ENCODE measurements at regions not wholly inside any gene's neighbourhood (a gene's known extent, or its start where the extent isn't known, plus 50 kb on each side); places are given as distances from the start of the nearest gene placed in this dataset.
A peak's percentile ranks its signal among the peaks of the same experiment; 100 is the strongest.

- DNase-seq (ENCODE audit: low spot score), result no peak
These were observed 287.6 kb upstream of the E2F7 start for GRCh38 chr12:77352946-77353345.

DNA sequence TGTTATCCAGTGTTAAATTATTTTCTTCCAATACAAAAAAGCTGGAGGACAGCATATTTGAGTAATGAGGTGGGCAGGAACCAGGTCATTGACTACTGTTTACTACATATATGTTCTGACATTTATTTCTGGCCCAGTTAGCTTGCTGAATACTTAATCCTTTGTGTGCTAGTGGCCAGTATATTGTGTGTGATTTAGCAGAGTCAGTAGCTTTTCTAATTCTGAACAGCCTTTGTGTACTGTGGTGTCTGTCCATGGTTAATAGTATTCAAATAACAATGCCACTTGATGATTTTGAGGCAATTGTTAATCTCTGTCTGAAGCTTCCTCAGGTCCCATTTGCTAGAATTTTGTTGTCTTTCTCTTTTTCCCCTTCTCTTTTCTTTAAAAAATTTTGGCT is 286.5 kb upstream of the E2F7 start:
- no peak for DNase-seq (ENCODE audit: low spot score)

GRCh38 chr12:77349689-77350370 is 284.5 kb upstream of the E2F7 start:
- DNase-seq (ENCODE audit: low spot score), result no peak

DNA sequence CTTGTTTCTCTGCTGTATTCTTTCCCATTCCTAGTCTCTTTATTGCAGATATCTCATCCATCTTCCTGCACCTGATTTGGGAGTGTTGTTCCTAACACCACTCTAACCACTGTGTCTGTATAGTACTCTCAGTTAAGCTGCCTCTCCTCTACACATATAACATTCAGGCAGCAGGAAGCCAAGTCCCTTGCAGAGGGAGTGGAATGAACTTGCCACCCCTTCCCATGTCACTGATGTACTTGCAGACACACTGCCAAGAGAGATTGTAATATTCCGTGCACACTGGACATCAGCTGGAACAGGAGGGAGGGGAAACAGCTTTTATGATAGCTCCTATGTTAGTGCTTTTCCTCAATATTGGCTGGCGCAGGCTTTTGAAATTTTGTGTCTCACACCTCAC is 281.6 kb upstream of the E2F7 start:
- DNase-seq (ENCODE audit: low spot score), result no peak

DNA sequence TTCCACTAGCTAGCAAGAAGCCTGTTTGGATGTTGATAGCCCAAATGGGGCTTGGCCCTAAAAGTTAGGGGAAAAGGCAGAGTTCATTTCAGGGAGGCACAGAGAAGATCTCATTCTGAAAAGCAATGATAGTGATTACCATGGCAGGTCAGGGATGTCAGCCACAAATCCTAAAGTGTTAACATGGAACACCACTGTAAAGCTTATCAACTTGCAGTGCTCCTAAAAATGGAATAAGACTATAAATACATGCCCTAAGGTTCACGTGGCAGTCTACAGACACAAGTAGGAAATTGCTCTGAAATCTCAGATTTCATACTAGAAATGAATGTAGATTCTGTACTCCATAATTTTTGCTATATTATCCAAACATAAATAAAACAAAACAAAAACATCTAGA is 280.0 kb upstream of the E2F7 start:
- DNase-seq (ENCODE audit: low spot score), result no peak

DNA sequence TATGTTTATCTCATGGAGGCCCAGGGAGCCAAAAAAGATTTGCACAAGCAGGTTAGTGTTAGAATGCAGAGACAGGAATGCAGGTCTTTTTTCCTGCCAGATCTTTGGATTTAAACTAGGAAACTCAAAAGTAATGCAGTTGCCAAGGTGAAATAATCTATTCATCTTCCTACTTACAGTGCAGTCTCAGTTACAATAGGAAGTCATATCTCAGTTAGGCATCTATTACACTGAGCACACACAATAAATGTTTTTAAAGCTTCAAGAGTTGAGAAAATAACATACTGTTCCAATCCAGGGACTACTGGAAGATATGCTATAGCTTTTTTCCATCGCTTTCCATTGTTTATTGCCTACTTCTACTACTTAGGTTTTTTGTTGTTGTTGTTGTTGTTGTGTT is 279.3 kb upstream of the E2F7 start:
- DNase-seq (ENCODE audit: low spot score), result no peak

DNA sequence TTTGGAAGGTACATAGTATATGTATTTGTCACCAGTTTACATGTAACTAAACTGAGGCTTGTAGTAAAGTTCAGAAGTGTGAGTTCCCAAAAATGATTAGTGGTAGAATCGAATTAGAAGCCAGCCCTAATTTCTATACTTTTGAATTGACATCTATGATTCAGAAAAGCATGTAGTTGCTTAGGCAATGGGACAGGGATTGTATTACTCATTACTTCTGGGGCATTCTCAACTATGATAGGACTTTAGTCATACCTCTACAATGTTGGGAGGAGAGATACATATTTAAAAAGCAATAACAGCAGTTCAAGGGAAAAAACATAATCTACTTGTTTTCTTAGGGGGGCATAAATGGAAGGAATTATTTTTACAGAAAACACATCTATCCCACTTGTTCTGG is 277.9 kb upstream of the E2F7 start:
- DNase-seq (ENCODE audit: low spot score), result no peak

DNA sequence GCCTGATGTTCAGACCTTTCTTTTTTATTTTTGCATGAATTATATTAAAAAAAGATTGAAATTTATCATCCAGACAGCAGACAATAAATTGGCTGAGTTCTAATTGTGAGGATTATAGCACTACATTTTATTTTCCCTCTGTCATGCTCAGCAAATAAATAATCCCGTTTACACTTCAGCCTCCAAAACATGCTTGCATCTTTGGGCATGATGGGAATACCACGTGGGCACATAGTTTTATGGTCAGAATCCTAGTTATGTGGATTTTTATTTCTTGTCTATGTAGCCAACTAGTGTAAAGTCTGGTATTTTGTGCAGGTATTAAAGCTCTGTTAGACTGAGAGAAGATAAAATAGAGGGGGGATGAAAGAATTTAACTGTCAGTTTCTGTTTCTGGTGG is 276.9 kb upstream of the E2F7 start:
- no peak for DNase-seq (ENCODE audit: low spot score)

GRCh38 chr12:77339610-77340009 is 274.2 kb upstream of the E2F7 start:
- DNase-seq (ENCODE audit: low spot score), result no peak

GRCh38 chr12:77337362-77337761 is 272.0 kb upstream of the E2F7 start:
- DNase-seq (ENCODE audit: low spot score), result no peak

- no peak for DNase-seq (ENCODE audit: low spot score)
These were observed 269.4 kb upstream of the E2F7 start for GRCh38 chr12:77334806-77335205.

- no peak for DNase-seq (ENCODE audit: low spot score)
These were observed 263.0 kb upstream of the E2F7 start for GRCh38 chr12:77328326-77328725.

- no peak for DNase-seq (ENCODE audit: low spot score)
These were observed 260.3 kb upstream of the E2F7 start for GRCh38 chr12:77325511-77326236.

- DNase-seq (ENCODE audit: low spot score), result peak; percentile 67
These were observed 259.5 kb upstream of the E2F7 start for GRCh38 chr12:77324763-77325468.

DNA sequence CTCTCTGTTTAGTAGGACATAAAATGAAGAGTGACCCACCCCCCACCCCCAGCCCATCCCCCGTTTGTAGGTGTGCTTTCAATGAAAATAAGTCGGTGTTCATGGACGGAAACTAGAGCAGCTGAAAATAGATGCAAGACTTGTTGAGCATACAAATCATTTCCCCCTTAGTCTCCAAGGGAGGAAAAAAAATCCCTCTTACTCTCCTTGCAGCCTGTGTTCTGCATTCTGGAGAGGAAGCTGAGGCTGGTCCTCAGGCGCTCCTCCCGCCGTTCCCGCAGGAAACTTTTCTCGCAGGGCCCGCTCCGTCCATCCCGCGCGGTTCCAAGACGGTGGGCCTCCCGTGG is 259.0 kb upstream of the E2F7 start:
- no peak for DNase-seq (ENCODE audit: low spot score)

- no peak for DNase-seq (ENCODE audit: low spot score)
These were observed 258.5 kb upstream of the E2F7 start for GRCh38 chr12:77323788-77324415.

DNA sequence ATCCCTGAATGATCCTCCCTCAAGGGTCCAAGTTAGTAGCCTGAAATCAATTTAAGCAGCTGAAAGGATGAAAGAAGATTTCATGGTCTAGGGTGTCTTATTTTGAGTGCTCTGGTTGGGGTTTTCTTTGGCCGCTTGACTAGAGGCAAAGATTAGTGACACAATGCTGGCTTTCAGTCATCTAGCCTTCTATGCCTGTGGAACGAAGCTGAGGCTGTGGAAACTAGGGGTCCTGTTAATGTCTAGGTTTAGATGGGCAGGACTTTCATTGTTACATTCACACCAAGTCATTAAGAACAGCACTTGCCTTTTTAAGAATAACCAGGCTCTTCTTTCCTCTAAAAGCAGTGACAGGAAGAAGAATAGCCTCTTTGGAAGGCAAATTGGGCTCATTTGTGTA is 253.8 kb upstream of the E2F7 start:
- DNase-seq (ENCODE audit: low spot score), result no peak

DNA sequence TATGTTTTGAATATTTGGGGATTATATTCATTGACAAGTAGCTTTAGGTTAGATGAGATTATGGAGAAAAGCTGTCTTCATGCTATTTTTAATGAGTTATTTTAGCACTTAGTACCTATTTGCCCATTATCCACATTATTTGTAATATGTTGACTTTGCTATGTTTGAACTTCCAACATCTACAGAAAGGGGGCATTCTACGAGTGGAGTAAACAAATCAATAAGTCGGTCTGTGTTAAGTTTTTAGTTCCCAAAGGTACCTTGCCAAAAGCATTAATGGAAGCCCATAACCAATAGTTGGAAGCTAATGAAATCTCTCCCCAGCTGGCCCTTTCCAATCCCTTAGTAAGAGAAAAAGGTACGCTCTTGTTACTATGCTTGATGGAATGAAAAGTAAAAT is 250.0 kb upstream of the E2F7 start:
- no peak for DNase-seq (ENCODE audit: low spot score)

DNA sequence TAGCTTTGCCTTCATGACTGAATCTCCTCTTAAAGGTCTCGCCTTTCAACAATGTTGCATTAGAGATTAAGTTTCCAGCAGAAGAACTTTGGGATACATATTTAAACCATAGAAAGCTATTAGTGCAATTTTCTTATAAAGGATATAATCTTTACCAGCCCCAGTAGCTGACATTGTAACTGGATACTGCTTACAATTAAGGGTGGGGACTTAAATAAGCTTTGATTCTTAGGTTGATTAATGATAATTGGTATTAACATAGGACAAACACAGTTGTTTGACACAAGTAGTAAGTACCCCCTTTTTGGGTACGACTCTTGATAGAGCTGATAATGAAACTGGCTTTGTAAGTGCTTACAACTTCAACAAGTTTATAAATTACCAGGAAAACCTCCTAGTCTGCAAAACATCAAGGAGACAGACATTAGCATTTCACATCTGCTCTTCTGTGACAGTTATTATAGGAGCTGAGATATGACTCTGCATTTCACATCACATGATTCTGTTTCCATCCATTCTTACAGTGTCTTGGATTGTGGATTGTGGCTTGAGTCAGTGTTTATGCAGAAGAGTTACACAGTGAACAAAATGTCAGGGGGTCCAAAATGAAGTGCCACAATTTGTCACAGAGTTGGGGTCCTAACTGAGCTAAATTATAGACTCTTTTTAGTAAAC is 249.1 kb upstream of the E2F7 start:
- DNase-seq (ENCODE audit: low spot score), result peak; percentile 5

DNA sequence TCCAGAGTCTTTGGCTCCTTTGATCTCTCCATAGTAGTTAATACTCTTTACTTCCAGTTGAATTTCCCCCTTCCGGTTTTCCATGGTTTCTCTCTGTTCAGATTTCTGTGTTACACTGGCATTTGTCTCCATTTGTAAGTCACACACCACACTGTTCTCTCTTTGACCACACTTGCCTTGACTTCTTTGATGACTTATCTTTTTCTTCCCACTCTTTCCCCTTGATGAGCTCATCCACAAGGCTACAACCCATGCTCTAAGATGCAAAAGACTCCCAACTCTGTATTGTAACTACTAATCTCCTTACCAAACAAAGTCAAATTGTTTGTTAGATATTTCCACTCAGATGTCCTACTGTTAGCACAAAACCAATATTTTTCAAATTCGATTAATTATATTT is 242.7 kb upstream of the E2F7 start:
- no peak for DNase-seq (ENCODE audit: low spot score)

GRCh38 chr12:77300811-77301210 is 235.4 kb upstream of the E2F7 start:
- no peak for DNase-seq (ENCODE audit: low spot score)
